Renal pelvis (tissue), 1 donor: ENCODE measurements at regions not wholly inside any gene's neighbourhood (a gene's known extent, or its start where the extent isn't known, plus 50 kb on each side); places are given as distances from the start of the nearest gene placed in this dataset.
"Not testable (repeated sequence)": the region's sequence is repeated elsewhere in the genome, so short reads cannot be mapped to it uniquely, and the experiment has no call there.

Experiments
- DNase-seq: peaks from one replicate; pipeline ENCODE4 v3.0.0-alpha.2; 2013

- DNase-seq = no peak
Observed at GRCh38 chr6:60991427-60992028, 1294.5 kb downstream of the KHDRBS2 start.

- no peak for DNase-seq
Observed at GRCh38 chr6:60952500-60952899, 1333.5 kb downstream of the KHDRBS2 start.

GRCh38 chr6:60950221-60950923 is 1335.7 kb downstream of the KHDRBS2 start:
- DNase-seq = peak; percentile 3

- not testable (repeated sequence) for DNase-seq
Observed at GRCh38 chr6:60947416-60947815, 1338.6 kb downstream of the KHDRBS2 start.

GRCh38 chr6:60944803-60945202 is 1341.2 kb downstream of the KHDRBS2 start:
- DNase-seq = not testable (repeated sequence)

- not testable (repeated sequence) for DNase-seq
Observed at GRCh38 chr6:60935970-60936369, 1350.1 kb downstream of the KHDRBS2 start.

GRCh38 chr6:60919652-60920051 is 1366.4 kb downstream of the KHDRBS2 start:
- not testable (repeated sequence) for DNase-seq

- not testable (repeated sequence) for DNase-seq
Observed at GRCh38 chr6:60903860-60904259, 1382.2 kb downstream of the KHDRBS2 start.

GRCh38 chr6:60893374-60893773 is 1392.7 kb downstream of the KHDRBS2 start:
- not testable (repeated sequence) for DNase-seq

- no peak for DNase-seq
Observed at GRCh38 chr6:60891606-60892005, 1394.4 kb downstream of the KHDRBS2 start.

GRCh38 chr6:60877396-60877795 is 1408.6 kb downstream of the KHDRBS2 start:
- DNase-seq = not testable (repeated sequence)

- DNase-seq = not testable (repeated sequence)
Observed at GRCh38 chr6:60870779-60871178, 1415.2 kb downstream of the KHDRBS2 start.

- DNase-seq = no peak
Observed at GRCh38 chr6:60867548-60867947, 1418.5 kb downstream of the KHDRBS2 start.

GRCh38 chr6:60843175-60843982 is 1442.6 kb downstream of the KHDRBS2 start:
- DNase-seq = not testable (repeated sequence)

- DNase-seq = not testable (repeated sequence)
Observed at GRCh38 chr6:60830726-60831125, 1455.3 kb downstream of the KHDRBS2 start.

GRCh38 chr6:60822597-60822996 is 1463.4 kb downstream of the KHDRBS2 start:
- DNase-seq = not testable (repeated sequence)

GRCh38 chr6:60818072-60818471 is 1468.0 kb downstream of the KHDRBS2 start:
- DNase-seq = not testable (repeated sequence)

GRCh38 chr6:60814784-60815183 is 1471.2 kb downstream of the KHDRBS2 start:
- DNase-seq = not testable (repeated sequence)

- not testable (repeated sequence) for DNase-seq
Observed at GRCh38 chr6:60813897-60814596, 1472.0 kb downstream of the KHDRBS2 start.

- not testable (repeated sequence) for DNase-seq
Observed at GRCh38 chr6:60810216-60810615, 1475.8 kb downstream of the KHDRBS2 start.

GRCh38 chr6:60799146-60799545 is 1486.9 kb downstream of the KHDRBS2 start:
- DNase-seq = not testable (repeated sequence)

GRCh38 chr6:60797831-60798230 is 1488.2 kb downstream of the KHDRBS2 start:
- not testable (repeated sequence) for DNase-seq
